GM18505 (cell line): ENCODE measurements at regions not wholly inside any gene's neighbourhood (a gene's known extent, or its start where the extent isn't known, plus 50 kb on each side); places are given as distances from the start of the nearest gene placed in this dataset.

Source experiments
- ATAC-seq: cut with Tn5 transposase; IDR thresholded peaks from one replicate; pipeline ENCODE4 v1.9.1; 2021; ENCODE audit not compliant: unreplicated experiment
- POLR2A ChIP-seq: IDR thresholded peaks from 4 replicates; pipeline ENCODE4 v1.6.1; 2011; ENCODE audit warnings: borderline replicate concordance; ENCODE audit not compliant: insufficient read depth, insufficient read length; ENCODE audit errors: extremely low read depth

- TF ChIP-seq POLR2A = no peak
- no peak for ATAC-seq
These were observed 920.9 kb downstream of the EFNA5 start for GRCh38 chr5:106749826-106750225.

GRCh38 chr5:106739127-106739526 is 931.6 kb downstream of the EFNA5 start:
- ATAC-seq = no peak

GRCh38 chr5:106737111-106737510 is 933.6 kb downstream of the EFNA5 start:
- no peak for TF ChIP-seq POLR2A
- no peak for ATAC-seq

More at GRCh38 chr5:106739127-106739526, 931.6 kb downstream of the EFNA5 start:
- no peak for TF ChIP-seq POLR2A

- no peak for ATAC-seq
- no peak for TF ChIP-seq POLR2A
These were observed 938.1 kb downstream of the EFNA5 start for GRCh38 chr5:106732624-106733023.

- no peak for TF ChIP-seq POLR2A
- ATAC-seq = no peak
These were observed 939.8 kb downstream of the EFNA5 start for GRCh38 chr5:106730912-106731311.

- no peak for TF ChIP-seq POLR2A
These were observed 940.2 kb downstream of the EFNA5 start for GRCh38 chr5:106730506-106730905.

GRCh38 chr5:106728208-106728607 is 942.5 kb downstream of the EFNA5 start:
- no peak for ATAC-seq
- TF ChIP-seq POLR2A = no peak

More at GRCh38 chr5:106730506-106730905, 940.2 kb downstream of the EFNA5 start:
- no peak for ATAC-seq

GRCh38 chr5:106727071-106727470 is 943.7 kb downstream of the EFNA5 start:
- no peak for ATAC-seq
- no peak for TF ChIP-seq POLR2A

- TF ChIP-seq POLR2A = no peak
- no peak for ATAC-seq
These were observed 950.4 kb downstream of the EFNA5 start for GRCh38 chr5:106720367-106720766.

GRCh38 chr5:106699796-106700195 is 970.9 kb downstream of the EFNA5 start:
- no peak for TF ChIP-seq POLR2A
- no peak for ATAC-seq

GRCh38 chr5:106699198-106699597 is 971.5 kb downstream of the EFNA5 start:
- no peak for TF ChIP-seq POLR2A
- no peak for ATAC-seq

GRCh38 chr5:106698169-106698568 is 972.6 kb downstream of the EFNA5 start:
- no peak for TF ChIP-seq POLR2A
- ATAC-seq = no peak

GRCh38 chr5:106691701-106692100 is 979.0 kb downstream of the EFNA5 start:
- no peak for TF ChIP-seq POLR2A
- ATAC-seq = no peak

- no peak for TF ChIP-seq POLR2A
- no peak for ATAC-seq
These were observed 980.2 kb downstream of the EFNA5 start for GRCh38 chr5:106690585-106690984.

- TF ChIP-seq POLR2A = no peak
- no peak for ATAC-seq
These were observed 990.4 kb downstream of the EFNA5 start for GRCh38 chr5:106680330-106680729.
